ENCODE measurements at regions not wholly inside any gene's neighbourhood (a gene's known extent, or its start where the extent isn't known, plus 50 kb on each side); places are given as distances from the start of the nearest gene placed in this dataset.

GRCh38 chr2:196514641-196515040 is 124.9 kb upstream of the CCDC150 start:
- no peak for TF ChIP-seq CTCF (conservative IDR thresholded peaks at IDR 0.05; ENCODE audit: low read depth in 2 of 2)
- no peak for TF ChIP-seq EZH2phosphoT487 (IDR thresholded peaks at IDR 0.05; ENCODE audit: unreplicated experiment)
- no peak for TF ChIP-seq EZH2 (IDR thresholded peaks at IDR 0.05; ENCODE audit: low read depth, unreplicated experiment)
- TF ChIP-seq POLR2AphosphoS5 (IDR thresholded peaks at IDR 0.05; ENCODE audit: low read depth) = no peak

Measured in GM23338 (cell line).